Activated CD8-positive, alpha-beta T cell treated with anti-CD3 and anti-CD28 coated beads for 36 hours (primary cell): ENCODE measurements at regions not wholly inside any gene's neighbourhood (a gene's known extent, or its start where the extent isn't known, plus 50 kb on each side); places are given as distances from the start of the nearest gene placed in this dataset.
"Not testable (repeated sequence)": the region's sequence is repeated elsewhere in the genome, so short reads cannot be mapped to it uniquely, and the experiment has no call there.

Source experiments
- ATAC-seq: fragments of 200-7000 bp; cut with Tn5 transposase; one replicate; pipeline ENCODE4 v1.10.0; 2021; ENCODE audit warnings: mild to moderate bottlenecking, moderate library complexity
- CTCF ChIA-PET: fragments of 350-600 bp; sonication (Branson Sonifier 250); formaldehyde crosslinking; loops from one replicate; lab custom pipeline; 2021; ENCODE audit warnings: antibody characterized with exemption; lab: Charles Lee
- POLR2A ChIA-PET: fragments of 350-600 bp; sonication (Branson Sonifier 250); formaldehyde crosslinking; loops from one replicate; lab custom pipeline; 2021; ENCODE audit warnings: antibody characterized with exemption; lab: Charles Lee
- DNase-seq: peaks from one replicate; pipeline ENCODE4 v3.0.0-alpha.2; 2020
- H3K27ac Mint-ChIP-seq: one replicate; pipeline ENCODE4 v1.8.0; 2021; ENCODE audit warnings: mild to moderate bottlenecking, mixed read lengths
- H3K27me3 Mint-ChIP-seq: one replicate; pipeline ENCODE4 v1.8.0; 2021; ENCODE audit warnings: mixed read lengths
- H3K36me3 Mint-ChIP-seq: one replicate; pipeline ENCODE4 v1.8.0; 2021; ENCODE audit warnings: low read depth, mixed read lengths
- H3K4me1 Mint-ChIP-seq: one replicate; pipeline ENCODE4 v1.8.0; 2021; ENCODE audit warnings: low read depth, mixed read lengths
- H3K4me3 Mint-ChIP-seq: one replicate; pipeline ENCODE4 v1.8.0; 2021; ENCODE audit warnings: mild to moderate bottlenecking, moderate library complexity, mixed read lengths
- H3K9me3 Mint-ChIP-seq: one replicate; pipeline ENCODE4 v1.8.0; 2021; ENCODE audit warnings: mixed read lengths
- intact Hi-C: fragments of 100-400 bp; cut with micrococcal nuclease; formaldehyde crosslinking; loops from one replicate; pipeline ENCODE4 v1.10.0; 2022
- TF ChIP-seq, protein P1 (sequence below): fragments of 200-600 bp; IDR thresholded peaks from one replicate; pipeline ENCODE4 v1.8.0; 2022; ENCODE audit warnings: antibody characterized with exemption, mild to moderate bottlenecking

DNA sequence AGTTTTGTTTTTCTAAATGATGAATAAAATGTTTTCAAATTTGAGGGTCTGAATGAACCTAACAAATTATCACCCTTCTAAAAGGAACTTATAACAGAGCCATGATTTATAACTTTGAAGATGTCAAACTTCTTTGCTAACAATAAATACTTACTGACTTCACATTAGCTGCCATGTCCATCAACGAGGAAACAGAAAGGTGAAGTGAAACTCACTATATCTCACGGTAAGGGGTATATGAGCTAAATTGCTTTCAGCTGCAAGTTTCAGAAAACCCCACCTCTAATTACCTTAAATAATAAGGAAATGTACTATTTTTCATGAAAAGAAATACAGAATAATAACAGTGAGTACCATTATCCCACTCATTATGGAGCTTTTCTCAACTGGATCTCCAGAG, 350.8 kb upstream of the NT5C1B start:
- TF ChIP-seq, protein P1, sequence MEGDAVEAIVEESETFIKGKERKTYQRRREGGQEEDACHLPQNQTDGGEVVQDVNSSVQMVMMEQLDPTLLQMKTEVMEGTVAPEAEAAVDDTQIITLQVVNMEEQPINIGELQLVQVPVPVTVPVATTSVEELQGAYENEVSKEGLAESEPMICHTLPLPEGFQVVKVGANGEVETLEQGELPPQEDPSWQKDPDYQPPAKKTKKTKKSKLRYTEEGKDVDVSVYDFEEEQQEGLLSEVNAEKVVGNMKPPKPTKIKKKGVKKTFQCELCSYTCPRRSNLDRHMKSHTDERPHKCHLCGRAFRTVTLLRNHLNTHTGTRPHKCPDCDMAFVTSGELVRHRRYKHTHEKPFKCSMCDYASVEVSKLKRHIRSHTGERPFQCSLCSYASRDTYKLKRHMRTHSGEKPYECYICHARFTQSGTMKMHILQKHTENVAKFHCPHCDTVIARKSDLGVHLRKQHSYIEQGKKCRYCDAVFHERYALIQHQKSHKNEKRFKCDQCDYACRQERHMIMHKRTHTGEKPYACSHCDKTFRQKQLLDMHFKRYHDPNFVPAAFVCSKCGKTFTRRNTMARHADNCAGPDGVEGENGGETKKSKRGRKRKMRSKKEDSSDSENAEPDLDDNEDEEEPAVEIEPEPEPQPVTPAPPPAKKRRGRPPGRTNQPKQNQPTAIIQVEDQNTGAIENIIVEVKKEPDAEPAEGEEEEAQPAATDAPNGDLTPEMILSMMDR = no peak
- H3K4me1 Mint-ChIP-seq = no peaks in the 10 kb centered on the region
- ChIA-PET CTCF (no interaction called here), POLR2A (no interaction called here)
- H3K4me3 Mint-ChIP-seq = no peak overlapping the region
- no peak overlapping the region for H3K27ac Mint-ChIP-seq
- H3K27me3 Mint-ChIP-seq = no peaks in the 10 kb centered on the region
- intact Hi-C loops = no loop called here
- no peaks in the 10 kb centered on the region for H3K36me3 Mint-ChIP-seq
- no peak for ATAC-seq
- no peaks in the 10 kb centered on the region for H3K9me3 Mint-ChIP-seq
- no peak for DNase-seq

GRCh38 chr2:18939740-18940139, 350.4 kb upstream of the NT5C1B start:
- intact Hi-C loops, H3K27ac Mint-ChIP-seq, H3K36me3 Mint-ChIP-seq, H3K4me3 Mint-ChIP-seq, H3K27me3 Mint-ChIP-seq, CTCF ChIA-PET, DNase-seq, POLR2A ChIA-PET, ATAC-seq, H3K4me1 Mint-ChIP-seq, H3K9me3 Mint-ChIP-seq: not testable (repeated sequence)

- intact Hi-C loops = no loop called here
- TF ChIP-seq, protein P1 = no peak
- POLR2A ChIA-PET = no interaction called here
- Mint-ChIP-seq H3K27me3 (no peaks in the 10 kb centered on the region), H3K27ac (no peak overlapping the region), H3K4me1 (no peaks in the 10 kb centered on the region), H3K4me3 (no peak overlapping the region), H3K36me3 (no peaks in the 10 kb centered on the region), H3K9me3 (no peaks in the 10 kb centered on the region)
- CTCF ChIA-PET = no interaction called here
- DNase-seq (no peak), ATAC-seq (no peak)
These were observed 345.5 kb upstream of the NT5C1B start for GRCh38 chr2:18934886-18935285.

DNA sequence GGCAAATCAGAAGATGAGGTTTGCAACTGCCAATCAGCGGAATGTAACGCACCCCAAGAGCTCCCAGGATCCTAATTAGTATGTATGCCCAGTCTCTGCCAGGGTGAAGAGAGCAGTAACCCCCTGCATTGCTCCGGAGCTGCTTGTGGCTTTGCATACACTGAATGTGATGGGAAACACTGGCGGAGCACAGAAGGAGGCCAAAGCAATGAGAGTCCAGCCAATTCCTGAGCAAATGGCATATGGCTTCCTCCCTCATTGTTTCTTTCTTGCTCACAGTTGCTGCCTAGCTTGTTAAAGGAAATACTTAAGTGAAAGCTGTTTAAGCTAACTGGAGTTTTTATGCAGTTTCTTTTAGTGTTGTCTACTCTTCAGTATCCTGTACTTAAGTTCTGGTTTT, 343.5 kb upstream of the NT5C1B start:
- POLR2A ChIA-PET = no interaction called here
- DNase-seq (no peak), ATAC-seq (no peak)
- H3K36me3 Mint-ChIP-seq = peaks cover 1% of the 10 kb centered on the region
- no peaks in the 10 kb centered on the region for H3K9me3 Mint-ChIP-seq
- H3K27me3 Mint-ChIP-seq = no peaks in the 10 kb centered on the region
- no peak overlapping the region for H3K27ac Mint-ChIP-seq
- intact Hi-C loops = no loop called here
- H3K4me1 Mint-ChIP-seq = no peaks in the 10 kb centered on the region
- TF ChIP-seq, protein P1 = no peak
- CTCF ChIA-PET = no interaction called here
- H3K4me3 Mint-ChIP-seq = no peak overlapping the region

- ATAC-seq (no peak), DNase-seq (no peak)
- Mint-ChIP-seq H3K27ac (no peak overlapping the region), H3K4me3 (no peak overlapping the region), H3K27me3 (no peaks in the 10 kb centered on the region), H3K9me3 (peaks cover 3% of the 10 kb centered on the region), H3K4me1 (no peaks in the 10 kb centered on the region), H3K36me3 (peaks cover 9% of the 10 kb centered on the region)
- intact Hi-C loops = no loop called here
- TF ChIP-seq, protein P1 = no peak
- POLR2A ChIA-PET = no interaction called here
- CTCF ChIA-PET = interaction anchor here (0.7 kb wide), 1 partner anchor 13 kb away, joined by 3 read pairs; no protein-coding TSS in a partner anchor
These were observed 341.6 kb upstream of the NT5C1B start for GRCh38 chr2:18930971-18931370.
